ENCODE measurements at regions not wholly inside any gene's neighbourhood (a gene's known extent, or its start where the extent isn't known, plus 50 kb on each side); places are given as distances from the start of the nearest gene placed in this dataset.

DNA sequence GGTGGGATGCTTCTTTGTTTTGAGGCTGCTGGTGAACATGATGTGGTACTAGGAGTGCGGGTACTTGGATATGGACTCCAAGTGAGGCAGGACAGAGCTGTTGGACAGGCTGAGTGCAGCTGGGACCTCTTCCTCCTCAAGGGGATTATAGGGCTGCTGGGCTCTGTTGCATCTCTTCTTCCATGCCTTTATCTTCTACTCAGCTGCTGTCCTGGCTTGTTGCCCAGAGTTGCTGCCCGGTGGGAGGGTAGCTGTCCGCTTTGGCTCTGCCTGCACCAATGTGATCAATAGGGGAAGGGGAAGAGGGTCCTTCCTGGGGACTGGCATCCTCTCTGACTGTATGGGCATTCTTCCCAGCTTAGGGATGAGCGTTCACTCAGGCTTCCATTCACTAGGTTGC, 1217.9 kb upstream of the ACO1 start:
- Histone ChIP-seq H3F3A (ENCODE audit: low read depth) (no peaks in the 10 kb centered on the region), H3K27me3 (no peaks in the 10 kb centered on the region)
- no peak for TF ChIP-seq CTCF (IDR thresholded peaks at IDR 0.05)
- no peak for TF ChIP-seq EZH2 (IDR thresholded peaks at IDR 0.05)
- no peak for TF ChIP-seq EZH2phosphoT487 (IDR thresholded peaks at IDR 0.05)

DNA sequence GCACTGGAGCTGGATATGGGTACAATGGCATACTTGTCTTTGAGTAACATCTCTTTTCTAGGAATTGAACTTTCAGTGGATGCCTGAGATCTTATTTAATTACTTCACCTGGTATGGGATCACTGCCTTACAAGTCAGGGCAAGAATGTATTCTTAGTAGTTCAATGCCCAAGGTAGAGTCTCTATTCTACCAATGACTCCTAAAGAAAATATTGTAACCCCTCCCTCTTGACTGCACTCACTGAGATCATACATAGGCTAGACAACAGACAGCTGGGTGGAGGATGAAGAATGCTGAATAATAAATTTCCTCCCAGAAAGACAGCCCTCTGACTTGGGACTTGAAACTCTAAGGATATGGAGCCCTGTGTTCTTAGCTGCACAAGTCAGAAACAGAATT, 1216.3 kb upstream of the ACO1 start:
- no peaks in the 10 kb centered on the region for H3K27me3 ChIP-seq
- H3K9me3 ChIP-seq (ENCODE audit: low read depth), result no peaks in the 10 kb centered on the region
- H4K20me1 ChIP-seq (ENCODE audit: low read depth), result no peaks in the 10 kb centered on the region
- H3K9ac ChIP-seq, result no peak overlapping the region
- Mint-ChIP-seq H3K36me3 (no peaks in the 10 kb centered on the region), H3K27me3 (ENCODE audit: insufficient read depth, low read depth) (peaks cover 4% of the 10 kb centered on the region), H3K4me3 (no peak overlapping the region), H3K27ac (no peak overlapping the region), H3K9me3 (peaks cover 5% of the 10 kb centered on the region), H3K4me1 (no peaks in the 10 kb centered on the region)
- no peaks in the 10 kb centered on the region for H3K36me3 ChIP-seq
- peak overlapping the region; percentile 34 for H2AFZ ChIP-seq (replicated peaks)
- H3K79me2 ChIP-seq (ENCODE audit: low read depth), result no peaks in the 10 kb centered on the region
- no peaks in the 10 kb centered on the region for H3F3A ChIP-seq (ENCODE audit: low read depth)
- no peaks in the 10 kb centered on the region for H3K4me1 ChIP-seq
- H3K4me3 ChIP-seq, result no peak overlapping the region
- H3K27ac ChIP-seq, result no peak overlapping the region
- no peak for DNase-seq (ENCODE audit: low spot score)
- TF ChIP-seq EZH2 (IDR thresholded peaks at IDR 0.05), result no peak
- no peak for TF ChIP-seq CTCF (IDR thresholded peaks at IDR 0.05)
- TF ChIP-seq EZH2phosphoT487 (IDR thresholded peaks at IDR 0.05), result no peak
- no peak overlapping the region for H3K4me2 ChIP-seq

More for the DNA sequence above, 1217.9 kb upstream of the ACO1 start:
- Histone ChIP-seq H4K20me1 (ENCODE audit: low read depth) (no peaks in the 10 kb centered on the region), H2AFZ (replicated peaks) (no peak overlapping the region), H3K4me2 (no peak overlapping the region), H3K9me3 (ENCODE audit: low read depth) (no peaks in the 10 kb centered on the region), H3K27ac (no peak overlapping the region), H3K4me3 (no peak overlapping the region), H3K9ac (no peak overlapping the region), H3K79me2 (ENCODE audit: low read depth) (no peaks in the 10 kb centered on the region), H3K36me3 (no peaks in the 10 kb centered on the region), H3K4me1 (no peaks in the 10 kb centered on the region)
- H3K27me3 Mint-ChIP-seq (ENCODE audit: insufficient read depth, low read depth), result peaks cover 4% of the 10 kb centered on the region
- no peaks in the 10 kb centered on the region for H3K4me1 Mint-ChIP-seq
- H3K36me3 Mint-ChIP-seq, result no peaks in the 10 kb centered on the region
- DNase-seq (ENCODE audit: low spot score), result no peak
- H3K27ac Mint-ChIP-seq, result no peak overlapping the region
- H3K4me3 Mint-ChIP-seq, result no peak overlapping the region
- H3K9me3 Mint-ChIP-seq, result peaks cover 5% of the 10 kb centered on the region

DNA sequence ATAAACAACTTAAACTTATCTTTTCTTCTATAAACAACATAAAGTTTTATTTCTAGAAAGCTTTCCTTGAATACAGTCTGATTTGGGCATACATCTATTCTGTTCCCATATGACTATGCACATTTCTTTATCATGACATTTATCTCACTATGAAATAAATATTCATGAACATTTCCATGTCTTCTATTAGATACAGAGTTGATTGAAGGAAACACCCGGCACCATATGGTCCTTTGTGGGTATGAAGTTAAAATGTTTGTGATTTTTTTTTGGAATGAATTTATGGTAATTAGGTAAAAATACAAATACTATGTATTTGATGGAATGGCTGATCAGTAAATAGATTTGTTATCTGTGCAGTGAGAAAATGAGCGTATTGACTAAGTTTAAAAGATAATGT, 1209.8 kb upstream of the ACO1 start:
- Histone ChIP-seq H3K9ac (no peak overlapping the region), H3K27ac (no peak overlapping the region), H4K20me1 (ENCODE audit: low read depth) (no peaks in the 10 kb centered on the region), H3K4me1 (no peaks in the 10 kb centered on the region), H3K4me3 (no peak overlapping the region), H3K36me3 (no peaks in the 10 kb centered on the region), H3F3A (ENCODE audit: low read depth) (no peaks in the 10 kb centered on the region), H3K4me2 (no peak overlapping the region), H3K9me3 (ENCODE audit: low read depth) (no peaks in the 10 kb centered on the region), H2AFZ (replicated peaks) (no peak overlapping the region), H3K27me3 (no peaks in the 10 kb centered on the region), H3K79me2 (ENCODE audit: low read depth) (no peaks in the 10 kb centered on the region)
- Mint-ChIP-seq H3K27me3 (ENCODE audit: insufficient read depth, low read depth) (no peaks in the 10 kb centered on the region), H3K4me1 (no peaks in the 10 kb centered on the region), H3K36me3 (no peaks in the 10 kb centered on the region), H3K4me3 (no peak overlapping the region), H3K27ac (no peak overlapping the region), H3K9me3 (no peaks in the 10 kb centered on the region)
- DNase-seq (ENCODE audit: low spot score), result no peak
- TF ChIP-seq CTCF (IDR thresholded peaks at IDR 0.05) (no peak), EZH2 (IDR thresholded peaks at IDR 0.05) (no peak), EZH2phosphoT487 (IDR thresholded peaks at IDR 0.05) (no peak)

DNA sequence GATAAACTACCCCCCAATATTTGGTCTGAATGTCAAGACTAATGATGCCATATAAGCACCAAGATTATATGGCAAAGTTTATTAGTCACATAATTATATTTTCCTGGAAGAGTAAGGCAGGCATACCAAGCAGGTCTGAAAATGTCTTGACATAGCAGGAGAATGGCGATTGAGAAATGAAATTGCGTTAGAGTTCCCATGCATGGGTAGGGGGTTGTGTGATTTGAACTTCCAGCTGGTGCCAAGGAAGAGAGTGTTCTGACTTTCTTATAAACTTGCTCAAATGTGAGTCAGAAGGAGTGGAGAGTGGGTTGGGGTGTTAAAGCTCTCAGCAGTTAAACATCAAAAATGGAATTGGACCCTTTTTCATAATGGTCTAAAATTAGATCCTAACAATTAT, 1200.6 kb upstream of the ACO1 start:
- H3K4me3 ChIP-seq, result no peak overlapping the region
- TF ChIP-seq EZH2 (IDR thresholded peaks at IDR 0.05), result no peak
- H3F3A ChIP-seq (ENCODE audit: low read depth), result no peaks in the 10 kb centered on the region
- H3K9me3 ChIP-seq (ENCODE audit: low read depth), result no peaks in the 10 kb centered on the region
- Mint-ChIP-seq H3K27me3 (ENCODE audit: insufficient read depth, low read depth) (no peaks in the 10 kb centered on the region), H3K4me3 (no peak overlapping the region), H3K27ac (no peak overlapping the region), H3K36me3 (no peaks in the 10 kb centered on the region), H3K4me1 (no peaks in the 10 kb centered on the region), H3K9me3 (no peaks in the 10 kb centered on the region)
- H4K20me1 ChIP-seq (ENCODE audit: low read depth), result no peaks in the 10 kb centered on the region
- H3K27me3 ChIP-seq, result no peaks in the 10 kb centered on the region
- H3K79me2 ChIP-seq (ENCODE audit: low read depth), result no peaks in the 10 kb centered on the region
- no peaks in the 10 kb centered on the region for H3K36me3 ChIP-seq
- no peak overlapping the region for H3K4me2 ChIP-seq
- no peak overlapping the region for H2AFZ ChIP-seq (replicated peaks)
- no peaks in the 10 kb centered on the region for H3K4me1 ChIP-seq
- H3K27ac ChIP-seq, result no peak overlapping the region
- DNase-seq (ENCODE audit: low spot score), result no peak
- H3K9ac ChIP-seq, result no peak overlapping the region

Measured in neural progenitor cell (in vitro differentiated cells).